ENCODE measurements at regions not wholly inside any gene's neighbourhood (a gene's known extent, or its start where the extent isn't known, plus 50 kb on each side); places are given as distances from the start of the nearest gene placed in this dataset.

GRCh38 chr10:123506455-123506854 is 159.7 kb upstream of the GPR26 start:
- TF ChIP-seq CTCF (IDR thresholded peaks at IDR 0.05) (no peak), EP300 (IDR thresholded peaks at IDR 0.05) (no peak), POLR2AphosphoS5 (IDR thresholded peaks at IDR 0.05) (no peak)
